ENCODE measurements at regions not wholly inside any gene's neighbourhood (a gene's known extent, or its start where the extent isn't known, plus 50 kb on each side); places are given as distances from the start of the nearest gene placed in this dataset.
"Not testable (repeated sequence)": the region's sequence is repeated elsewhere in the genome, so short reads cannot be mapped to it uniquely, and the experiment has no call there.

GRCh38 chr5:91291628-91292569, 91.2 kb downstream of the ARRDC3 start:
- intact Hi-C loops (cut with DNase I): no loop called here
- ATAC-seq (ENCODE audit: poor library complexity) (no peak), DNase-seq (no peak)

- DNase-seq: no peak
- intact Hi-C loops (cut with DNase I): no loop called here
- peak; percentile 77 for ATAC-seq (ENCODE audit: poor library complexity)
These were observed 94.8 kb downstream of the ARRDC3 start for GRCh38 chr5:91288118-91288916.

GRCh38 chr5:91285062-91285461, 98.1 kb downstream of the ARRDC3 start:
- DNase-seq; ATAC-seq (ENCODE audit: poor library complexity); intact Hi-C loops (cut with DNase I): not testable (repeated sequence)

GRCh38 chr5:91283899-91284298, 99.2 kb downstream of the ARRDC3 start:
- intact Hi-C loops (cut with DNase I): no loop called here
- ATAC-seq (ENCODE audit: poor library complexity) (no peak), DNase-seq (no peak)

GRCh38 chr5:91283326-91283725, 99.8 kb downstream of the ARRDC3 start:
- no peak for DNase-seq
- ATAC-seq (ENCODE audit: poor library complexity): no peak
- intact Hi-C loops (cut with DNase I): no loop called here

- ATAC-seq (ENCODE audit: poor library complexity) (no peak), DNase-seq (no peak)
- intact Hi-C loops (cut with DNase I): no loop called here
These were observed 100.9 kb downstream of the ARRDC3 start for GRCh38 chr5:91282210-91282609.

GRCh38 chr5:91281401-91281800, 101.7 kb downstream of the ARRDC3 start:
- DNase-seq (no peak), ATAC-seq (ENCODE audit: poor library complexity) (no peak)
- intact Hi-C loops (cut with DNase I): loop anchor here (2.0 kb wide), 1 partner anchor 99 kb away; no protein-coding TSS in a partner anchor

- intact Hi-C loops (cut with DNase I): loop anchor here (2.0 kb wide), 1 partner anchor 100 kb away; no protein-coding TSS in a partner anchor
- peak; percentile 98 for ATAC-seq (ENCODE audit: poor library complexity)
These were observed 102.5 kb downstream of the ARRDC3 start for GRCh38 chr5:91280362-91281269.

GRCh38 chr5:91277840-91278239, 105.3 kb downstream of the ARRDC3 start:
- intact Hi-C loops (cut with DNase I): no loop called here
- ATAC-seq (ENCODE audit: poor library complexity) (no peak), DNase-seq (no peak)

More at GRCh38 chr5:91280362-91281269, 102.5 kb downstream of the ARRDC3 start:
- DNase-seq: peak; percentile 95

- intact Hi-C loops (cut with DNase I): no loop called here
- DNase-seq (no peak), ATAC-seq (ENCODE audit: poor library complexity) (no peak)
These were observed 106.0 kb downstream of the ARRDC3 start for GRCh38 chr5:91277093-91277626.

GRCh38 chr5:91272858-91273257, 110.3 kb downstream of the ARRDC3 start:
- intact Hi-C loops (cut with DNase I): no loop called here
- peak; percentile 38 for ATAC-seq (ENCODE audit: poor library complexity)
- DNase-seq: no peak

- no peak for DNase-seq
- ATAC-seq (ENCODE audit: poor library complexity): no peak
- intact Hi-C loops (cut with DNase I): no loop called here
These were observed 111.1 kb downstream of the ARRDC3 start for GRCh38 chr5:91271999-91272398.

- no peak for ATAC-seq (ENCODE audit: poor library complexity)
- intact Hi-C loops (cut with DNase I): no loop called here
- no peak for DNase-seq
These were observed 113.9 kb downstream of the ARRDC3 start for GRCh38 chr5:91269198-91269597.

GRCh38 chr5:91266184-91266705, 116.9 kb downstream of the ARRDC3 start:
- DNase-seq (no peak), ATAC-seq (ENCODE audit: poor library complexity) (peak; percentile 83)
- intact Hi-C loops (cut with DNase I): no loop called here

GRCh38 chr5:91264311-91265051, 118.6 kb downstream of the ARRDC3 start:
- no peak for ATAC-seq (ENCODE audit: poor library complexity)

GRCh38 chr5:91263898-91264297, 119.2 kb downstream of the ARRDC3 start:
- ATAC-seq (ENCODE audit: poor library complexity) (no peak), DNase-seq (no peak)
- intact Hi-C loops (cut with DNase I): no loop called here

More at GRCh38 chr5:91264311-91265051, 118.6 kb downstream of the ARRDC3 start:
- no peak for DNase-seq
- intact Hi-C loops (cut with DNase I): no loop called here

- intact Hi-C loops (cut with DNase I): no loop called here
- no peak for DNase-seq
- ATAC-seq (ENCODE audit: poor library complexity): no peak
These were observed 125.8 kb downstream of the ARRDC3 start for GRCh38 chr5:91257301-91257700.

Measured in Right ventricle myocardium superior (tissue), 1 donor.